ENCODE measurements at regions not wholly inside any gene's neighbourhood (a gene's known extent, or its start where the extent isn't known, plus 50 kb on each side); places are given as distances from the start of the nearest gene placed in this dataset.

DNA sequence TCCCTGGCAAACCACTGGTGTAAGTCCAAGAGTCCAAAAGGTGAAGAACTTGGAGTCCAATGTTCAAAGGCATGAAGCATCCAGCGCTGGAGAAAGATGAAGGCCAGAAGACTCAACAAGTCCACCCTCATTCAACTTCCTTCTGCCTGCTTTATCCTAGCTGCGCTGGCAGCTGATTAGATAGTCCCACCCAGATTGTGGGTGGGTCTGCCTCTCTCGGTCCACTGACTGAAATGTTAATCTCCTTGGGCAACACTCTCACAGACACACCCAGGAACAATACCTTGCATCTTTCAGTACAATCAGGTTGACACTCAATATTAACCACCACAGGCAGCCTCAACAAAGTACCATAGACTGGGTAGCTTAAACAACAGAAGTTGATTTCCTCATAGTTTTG is 245.9 kb upstream of the IGF1R start:
- H3K9me2 ChIP-seq (ENCODE audit: insufficient read depth, low read length): no peaks in the 10 kb centered on the region
- ChIA-PET CTCF (ENCODE audit: unreplicated experiment) (no interaction called here), POLR2A (no interaction called here)
- intact Hi-C loops (cut with micrococcal nuclease; ENCODE audit: unreplicated experiment): no loop called here
- H3K36me3 ChIP-seq (ENCODE audit: insufficient read depth, low read length): no peaks in the 10 kb centered on the region
- H4K20me1 ChIP-seq (ENCODE audit: insufficient read depth, low read length): no peaks in the 10 kb centered on the region
- H3K4me1 ChIP-seq (ENCODE audit: insufficient read depth, low read length, poor library complexity, severe bottlenecking): no peaks in the 10 kb centered on the region
- no TSS peak for BruUV-seq (replicated peaks)
- TF ChIP-seq CTCF (conservative IDR thresholded peaks at IDR 0.05; ENCODE audit: low read length): no peak
- TF ChIP-seq EZH2phosphoT487 (IDR thresholded peaks at IDR 0.05; ENCODE audit: borderline replicate concordance, low read depth, low read length): no peak
- H2AFZ ChIP-seq (ENCODE audit: low read length): no peak overlapping the region
- DNase-seq (ENCODE audit: low spot score): no peak
- no peaks in the 10 kb centered on the region for H3K9me3 ChIP-seq (ENCODE audit: low read length)
- H3K27ac ChIP-seq (ENCODE audit: low read depth, low read length, poor library complexity, severe bottlenecking): no peak overlapping the region
- H3K79me2 ChIP-seq (ENCODE audit: insufficient read depth, low read depth, low read length): no peaks in the 10 kb centered on the region
- H3K4me2 ChIP-seq (ENCODE audit: low read length): no peak overlapping the region
- no peak overlapping the region for H3K4me3 ChIP-seq (ENCODE audit: low read depth, low read length, poor library complexity, severe bottlenecking)

GRCh38 chr15:98403169-98403568 is 245.2 kb upstream of the IGF1R start:
- H2AFZ ChIP-seq (ENCODE audit: low read length): no peak overlapping the region
- no peak for TF ChIP-seq EZH2phosphoT487 (IDR thresholded peaks at IDR 0.05; ENCODE audit: borderline replicate concordance, low read depth, low read length)
- no peak for TF ChIP-seq CTCF (conservative IDR thresholded peaks at IDR 0.05; ENCODE audit: low read length)
- ChIA-PET CTCF (ENCODE audit: unreplicated experiment) (no interaction called here), POLR2A (no interaction called here)
- no peaks in the 10 kb centered on the region for H3K9me2 ChIP-seq (ENCODE audit: insufficient read depth, low read length)
- intact Hi-C loops (cut with micrococcal nuclease; ENCODE audit: unreplicated experiment): no loop called here
- no peak overlapping the region for H3K27ac ChIP-seq (ENCODE audit: low read depth, low read length, poor library complexity, severe bottlenecking)
- H3K36me3 ChIP-seq (ENCODE audit: insufficient read depth, low read length): no peaks in the 10 kb centered on the region
- no peaks in the 10 kb centered on the region for H3K79me2 ChIP-seq (ENCODE audit: insufficient read depth, low read depth, low read length)
- H3K4me1 ChIP-seq (ENCODE audit: insufficient read depth, low read length, poor library complexity, severe bottlenecking): no peaks in the 10 kb centered on the region
- BruUV-seq (replicated peaks): no TSS peak
- no peaks in the 10 kb centered on the region for H3K9me3 ChIP-seq (ENCODE audit: low read length)
- H3K4me3 ChIP-seq (ENCODE audit: low read depth, low read length, poor library complexity, severe bottlenecking): no peak overlapping the region
- DNase-seq (ENCODE audit: low spot score): no peak
- H3K4me2 ChIP-seq (ENCODE audit: low read length): no peak overlapping the region
- no peaks in the 10 kb centered on the region for H4K20me1 ChIP-seq (ENCODE audit: insufficient read depth, low read length)

- Histone ChIP-seq H3K4me2 (ENCODE audit: low read length) (no peak overlapping the region), H3K4me1 (ENCODE audit: insufficient read depth, low read length, poor library complexity, severe bottlenecking) (no peaks in the 10 kb centered on the region), H3K9me2 (ENCODE audit: insufficient read depth, low read length) (no peaks in the 10 kb centered on the region), H3K27ac (ENCODE audit: low read depth, low read length, poor library complexity, severe bottlenecking) (no peak overlapping the region), H4K20me1 (ENCODE audit: insufficient read depth, low read length) (no peaks in the 10 kb centered on the region), H2AFZ (ENCODE audit: low read length) (no peak overlapping the region), H3K79me2 (ENCODE audit: insufficient read depth, low read depth, low read length) (no peaks in the 10 kb centered on the region), H3K9me3 (ENCODE audit: low read length) (no peaks in the 10 kb centered on the region), H3K36me3 (ENCODE audit: insufficient read depth, low read length) (no peaks in the 10 kb centered on the region), H3K4me3 (ENCODE audit: low read depth, low read length, poor library complexity, severe bottlenecking) (no peak overlapping the region)
- TF ChIP-seq EZH2phosphoT487 (IDR thresholded peaks at IDR 0.05; ENCODE audit: borderline replicate concordance, low read depth, low read length): no peak
- TF ChIP-seq CTCF (conservative IDR thresholded peaks at IDR 0.05; ENCODE audit: low read length): no peak
- intact Hi-C loops (cut with micrococcal nuclease; ENCODE audit: unreplicated experiment): no loop called here
- DNase-seq (ENCODE audit: low spot score): no peak
- BruUV-seq (replicated peaks): no TSS peak
- CTCF ChIA-PET (ENCODE audit: unreplicated experiment): no interaction called here
- POLR2A ChIA-PET: no interaction called here
Observed at GRCh38 chr15:98403569-98403968, 244.8 kb upstream of the IGF1R start.
